Neural progenitor cell (in vitro differentiated cells): ENCODE measurements at regions not wholly inside any gene's neighbourhood (a gene's known extent, or its start where the extent isn't known, plus 50 kb on each side); places are given as distances from the start of the nearest gene placed in this dataset.
A peak's percentile ranks its signal among the peaks of the same experiment; 100 is the strongest.

Source experiments
- DNase-seq: peaks from one replicate; pipeline ENCODE4 v3.0.0-alpha.2; 2016; ENCODE audit warnings: low spot score
- H2AFZ ChIP-seq: fragments of 200-600 bp; sonication (generic); replicated peaks from 2 replicates; pipeline ENCODE4 v1.6.1; 2016; ENCODE audit warnings: antibody characterized with exemption
- H3F3A ChIP-seq: fragments of 200-600 bp; sonication (generic); 2 replicates; pipeline ENCODE4 v1.6.1; 2016; ENCODE audit warnings: antibody characterized with exemption, low read depth
- H3K27ac ChIP-seq: fragments of 200-600 bp; sonication (generic); 2 replicates; pipeline ENCODE4 v1.5.1; 2016; ENCODE audit warnings: mild to moderate bottlenecking
- H3K27me3 ChIP-seq: fragments of 200-600 bp; sonication (generic); 2 replicates; pipeline ENCODE4 v1.6.1; 2016; ENCODE audit warnings: mild to moderate bottlenecking, moderate library complexity
- H3K36me3 ChIP-seq: fragments of 200-600 bp; sonication (generic); 2 replicates; pipeline ENCODE4 v1.5.1; 2016
- H3K4me1 ChIP-seq: fragments of 200-600 bp; sonication (generic); 2 replicates; pipeline ENCODE4 v1.6.1; 2016; ENCODE audit warnings: mixed run types
- H3K4me2 ChIP-seq: fragments of 200-600 bp; sonication (generic); 2 replicates; pipeline ENCODE4 v1.6.1; 2016
- H3K4me3 ChIP-seq: fragments of 200-600 bp; sonication (generic); 2 replicates; pipeline ENCODE4 v1.5.1; 2016
- H3K79me2 ChIP-seq: fragments of 200-600 bp; sonication (generic); 2 replicates; pipeline ENCODE4 v1.6.1; 2016; ENCODE audit warnings: low read depth
- H3K9ac ChIP-seq: fragments of 200-600 bp; sonication (generic); 2 replicates; pipeline ENCODE4 v1.6.1; 2016
- H3K9me3 ChIP-seq: fragments of 200-600 bp; sonication (generic); 2 replicates; pipeline ENCODE4 v1.5.1; 2016; ENCODE audit warnings: low read depth
- H4K20me1 ChIP-seq: fragments of 200-600 bp; sonication (generic); 2 replicates; pipeline ENCODE4 v1.6.1; 2016; ENCODE audit warnings: low read depth
- H3K27ac Mint-ChIP-seq: 3 replicates; pipeline ENCODE4 v1.8.0; 2021; ENCODE audit warnings: mixed read lengths
- H3K27me3 Mint-ChIP-seq: 2 replicates; pipeline ENCODE4 v1.8.0; 2022; ENCODE audit warnings: low read depth, mild to moderate bottlenecking, inconsistent platforms, moderate library complexity, mixed read lengths; ENCODE audit not compliant: insufficient read depth
- H3K36me3 Mint-ChIP-seq: 3 replicates; pipeline ENCODE4 v1.8.0; 2021; ENCODE audit warnings: mixed read lengths
- H3K4me1 Mint-ChIP-seq: 3 replicates; pipeline ENCODE4 v1.8.0; 2021; ENCODE audit warnings: mixed read lengths
- H3K4me3 Mint-ChIP-seq: 3 replicates; pipeline ENCODE4 v1.8.0; 2021; ENCODE audit warnings: mild to moderate bottlenecking, moderate library complexity, mixed read lengths
- H3K9me3 Mint-ChIP-seq: 3 replicates; pipeline ENCODE4 v1.8.0; 2020; ENCODE audit warnings: mixed read lengths
- EZH2 ChIP-seq: fragments of 200-600 bp; sonication (generic); IDR thresholded peaks from 2 replicates; pipeline ENCODE4 v1.6.1; 2017; ENCODE audit warnings: antibody characterized with exemption, mild to moderate bottlenecking, moderate library complexity
- EZH2phosphoT487 ChIP-seq: fragments of 200-600 bp; sonication (generic); IDR thresholded peaks from 2 replicates; pipeline ENCODE4 v1.6.1; 2017; ENCODE audit warnings: antibody characterized with exemption
- TF ChIP-seq, protein P1 (sequence below): fragments of 200-600 bp; sonication (generic); IDR thresholded peaks from 2 replicates; pipeline ENCODE4 v1.5.1; 2017; ENCODE audit warnings: antibody characterized with exemption, mild to moderate bottlenecking

DNA sequence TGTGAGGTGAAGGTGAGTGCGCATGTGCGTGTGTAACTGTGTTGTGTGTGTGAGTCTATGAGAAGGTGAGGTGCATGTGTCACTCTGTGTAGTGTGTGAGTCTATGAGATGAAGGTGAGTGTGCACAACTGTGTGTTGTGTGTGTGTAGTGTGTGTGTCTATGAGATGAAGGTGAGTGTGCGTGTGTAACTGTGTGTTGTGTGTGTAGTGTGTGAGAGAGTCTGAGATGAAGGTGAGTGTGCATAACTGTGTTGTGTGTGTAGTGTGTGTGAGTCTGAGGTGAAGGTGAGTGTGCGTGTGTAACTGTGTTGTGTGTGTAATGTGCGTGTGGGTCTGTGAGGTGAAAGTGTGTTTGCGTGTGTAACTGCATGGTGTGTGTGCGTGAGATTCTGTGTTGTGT is 154.0 kb downstream of the FOXD2 start:
- H3K9ac ChIP-seq: no peak overlapping the region

DNA sequence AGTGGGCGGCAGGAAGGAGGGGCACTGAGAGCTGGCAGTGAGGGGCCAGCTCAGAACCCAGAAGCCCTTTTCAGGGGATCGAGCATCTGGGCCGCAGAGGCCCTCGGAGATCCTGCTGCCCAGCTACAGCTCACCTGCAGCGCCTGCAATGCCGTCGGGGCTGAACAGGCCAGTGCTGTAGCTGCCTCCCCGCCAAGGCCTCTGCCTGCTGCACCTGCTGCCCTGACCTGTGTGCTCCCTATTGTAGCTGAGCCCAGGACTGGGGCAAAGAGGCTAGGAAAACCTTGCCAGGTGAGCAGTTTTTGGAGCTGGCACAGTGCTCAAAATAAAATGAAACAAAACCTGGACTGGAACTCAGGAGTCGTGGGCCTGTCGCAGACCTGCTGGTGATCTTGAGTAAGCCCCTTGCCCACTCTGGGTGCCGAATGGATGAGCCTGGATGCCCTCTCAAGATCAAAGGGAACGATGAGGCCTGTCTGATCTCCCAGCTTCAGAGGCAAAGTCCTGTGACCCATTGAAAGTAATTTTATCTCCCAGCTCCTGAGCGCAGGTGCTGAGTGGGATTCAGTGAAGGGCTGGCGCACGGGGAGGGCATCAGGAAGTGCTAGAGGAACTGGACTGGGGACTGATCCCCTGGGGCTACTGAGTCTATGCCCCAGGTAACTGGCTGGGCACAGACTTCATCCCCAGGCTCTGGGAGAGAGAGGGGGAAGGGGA is 154.6 kb downstream of the FOXD2 start:
- Mint-ChIP-seq H3K27me3 (peaks cover 7% of the 10 kb centered on the region), H3K9me3 (no peaks in the 10 kb centered on the region), H3K4me1 (peaks cover 9% of the 10 kb centered on the region), H3K36me3 (no peaks in the 10 kb centered on the region), H3K4me3 (peak overlapping the region; percentile 81), H3K27ac (no peak overlapping the region)
- Histone ChIP-seq H4K20me1 (no peaks in the 10 kb centered on the region), H3K9ac (no peak overlapping the region), H2AFZ (peak overlapping the region; percentile 97), H3K36me3 (no peaks in the 10 kb centered on the region), H3K4me1 (peaks cover 12% of the 10 kb centered on the region), H3K9me3 (no peaks in the 10 kb centered on the region), H3K4me2 (peak overlapping the region; percentile 90), H3K27me3 (peaks cover 54% of the 10 kb centered on the region), H3K27ac (no peak overlapping the region), H3K79me2 (no peaks in the 10 kb centered on the region), H3F3A (peaks cover 10% of the 10 kb centered on the region), H3K4me3 (peak overlapping the region; percentile 55)
- TF ChIP-seq, protein P1, sequence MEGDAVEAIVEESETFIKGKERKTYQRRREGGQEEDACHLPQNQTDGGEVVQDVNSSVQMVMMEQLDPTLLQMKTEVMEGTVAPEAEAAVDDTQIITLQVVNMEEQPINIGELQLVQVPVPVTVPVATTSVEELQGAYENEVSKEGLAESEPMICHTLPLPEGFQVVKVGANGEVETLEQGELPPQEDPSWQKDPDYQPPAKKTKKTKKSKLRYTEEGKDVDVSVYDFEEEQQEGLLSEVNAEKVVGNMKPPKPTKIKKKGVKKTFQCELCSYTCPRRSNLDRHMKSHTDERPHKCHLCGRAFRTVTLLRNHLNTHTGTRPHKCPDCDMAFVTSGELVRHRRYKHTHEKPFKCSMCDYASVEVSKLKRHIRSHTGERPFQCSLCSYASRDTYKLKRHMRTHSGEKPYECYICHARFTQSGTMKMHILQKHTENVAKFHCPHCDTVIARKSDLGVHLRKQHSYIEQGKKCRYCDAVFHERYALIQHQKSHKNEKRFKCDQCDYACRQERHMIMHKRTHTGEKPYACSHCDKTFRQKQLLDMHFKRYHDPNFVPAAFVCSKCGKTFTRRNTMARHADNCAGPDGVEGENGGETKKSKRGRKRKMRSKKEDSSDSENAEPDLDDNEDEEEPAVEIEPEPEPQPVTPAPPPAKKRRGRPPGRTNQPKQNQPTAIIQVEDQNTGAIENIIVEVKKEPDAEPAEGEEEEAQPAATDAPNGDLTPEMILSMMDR: no peak
- no peak for DNase-seq

More for the DNA sequence above, 154.0 kb downstream of the FOXD2 start:
- Histone ChIP-seq H3K4me3 (no peak overlapping the region), H3K4me2 (no peak overlapping the region), H3K36me3 (no peaks in the 10 kb centered on the region), H3F3A (peaks cover 10% of the 10 kb centered on the region), H3K79me2 (no peaks in the 10 kb centered on the region), H3K4me1 (peaks cover 12% of the 10 kb centered on the region), H3K27me3 (peaks cover 54% of the 10 kb centered on the region), H3K27ac (no peak overlapping the region), H4K20me1 (no peaks in the 10 kb centered on the region), H2AFZ (no peak overlapping the region), H3K9me3 (no peaks in the 10 kb centered on the region)
- H3K36me3 Mint-ChIP-seq: no peaks in the 10 kb centered on the region
- peaks cover 9% of the 10 kb centered on the region for H3K4me1 Mint-ChIP-seq
- no peak overlapping the region for H3K4me3 Mint-ChIP-seq
- no peak for DNase-seq
- H3K27me3 Mint-ChIP-seq: peaks cover 7% of the 10 kb centered on the region
- H3K27ac Mint-ChIP-seq: no peak overlapping the region
- no peaks in the 10 kb centered on the region for H3K9me3 Mint-ChIP-seq
- TF ChIP-seq, protein P1: no peak
- TF ChIP-seq EZH2phosphoT487 (no peak), EZH2 (no peak)

DNA sequence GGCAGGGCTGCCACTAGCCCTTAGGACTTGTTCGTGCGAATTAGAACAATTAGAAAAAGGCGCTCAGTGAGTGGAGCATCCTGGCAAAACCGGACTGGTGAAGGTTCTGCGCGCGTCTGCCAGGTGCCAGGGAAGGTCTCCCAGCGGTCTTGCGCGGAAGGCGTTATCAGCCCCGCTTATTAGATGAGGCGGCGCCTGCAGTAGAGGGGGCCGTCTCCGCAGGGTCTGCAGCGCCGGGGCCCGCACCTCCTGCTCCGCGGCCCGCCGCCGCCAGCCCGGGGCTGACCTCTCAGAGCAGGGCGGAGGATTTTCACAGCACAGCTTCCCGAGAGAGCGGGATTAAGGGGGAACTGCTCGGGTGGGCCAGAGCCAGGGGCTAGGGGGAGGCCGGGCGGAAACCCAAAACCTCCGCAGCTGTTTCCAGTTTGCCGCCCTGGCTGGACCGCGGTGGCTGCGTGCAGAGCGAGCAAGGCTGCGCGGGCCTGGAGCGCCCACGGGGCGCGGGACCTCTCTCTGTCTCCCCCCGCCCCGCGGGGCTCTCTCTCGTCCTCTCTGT is 155.2 kb downstream of the FOXD2 start:
- no peak overlapping the region for H3K27ac Mint-ChIP-seq
- H3F3A ChIP-seq: peaks cover 10% of the 10 kb centered on the region
- H3K9me3 ChIP-seq: no peaks in the 10 kb centered on the region
- H3K4me3 Mint-ChIP-seq: peak overlapping the region; percentile 81
- peak; percentile 81 for DNase-seq
- H3K27me3 ChIP-seq: peaks cover 54% of the 10 kb centered on the region
- H3K36me3 Mint-ChIP-seq: no peaks in the 10 kb centered on the region
- H3K27me3 Mint-ChIP-seq: peaks cover 7% of the 10 kb centered on the region
- no peak overlapping the region for H3K9ac ChIP-seq
- peak overlapping the region; percentile 55 for H3K4me3 ChIP-seq
- H4K20me1 ChIP-seq: no peaks in the 10 kb centered on the region
- H2AFZ ChIP-seq: peak overlapping the region; percentile 97
- TF ChIP-seq, protein P1: no peak
- peak; percentile 75 for TF ChIP-seq EZH2
- peak; percentile 62 for TF ChIP-seq EZH2phosphoT487
- no peaks in the 10 kb centered on the region for H3K36me3 ChIP-seq
- no peaks in the 10 kb centered on the region for H3K9me3 Mint-ChIP-seq
- no peak overlapping the region for H3K27ac ChIP-seq
- no peaks in the 10 kb centered on the region for H3K79me2 ChIP-seq
- peaks cover 9% of the 10 kb centered on the region for H3K4me1 Mint-ChIP-seq
- H3K4me1 ChIP-seq: peaks cover 13% of the 10 kb centered on the region
- peak overlapping the region; percentile 90 for H3K4me2 ChIP-seq
